HG03460 (cell line): ENCODE measurements at regions not wholly inside any gene's neighbourhood (a gene's known extent, or its start where the extent isn't known, plus 50 kb on each side); places are given as distances from the start of the nearest gene placed in this dataset.

ENCODE experiments used
- ATAC-seq: cut with Tn5 transposase; IDR thresholded peaks from one replicate; pipeline ENCODE4 v1.9.1; 2021; ENCODE audit not compliant: unreplicated experiment

- no peak for ATAC-seq
Measured at GRCh38 chr4:152039023-152039481, 278.2 kb upstream of the GATB start.

DNA sequence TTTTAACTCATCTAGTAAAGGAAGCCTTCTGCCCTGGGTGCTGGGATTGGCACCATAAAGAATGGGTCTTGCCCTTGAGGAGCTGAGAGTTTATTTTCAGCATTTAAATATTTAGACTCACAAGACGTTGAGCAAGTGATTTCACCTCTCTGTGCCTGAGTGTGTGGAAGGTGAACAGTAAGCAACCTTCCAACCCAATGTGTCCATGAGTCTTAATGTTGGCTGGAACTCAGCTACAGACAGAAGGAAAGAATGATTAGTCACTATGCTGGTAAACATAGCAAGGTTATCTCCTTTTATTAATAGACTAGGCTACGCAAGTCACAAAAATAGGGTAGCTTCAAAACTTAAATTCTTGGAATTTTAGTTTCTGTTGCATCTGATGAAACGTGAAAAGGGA is 277.4 kb upstream of the GATB start:
- no peak for ATAC-seq

DNA sequence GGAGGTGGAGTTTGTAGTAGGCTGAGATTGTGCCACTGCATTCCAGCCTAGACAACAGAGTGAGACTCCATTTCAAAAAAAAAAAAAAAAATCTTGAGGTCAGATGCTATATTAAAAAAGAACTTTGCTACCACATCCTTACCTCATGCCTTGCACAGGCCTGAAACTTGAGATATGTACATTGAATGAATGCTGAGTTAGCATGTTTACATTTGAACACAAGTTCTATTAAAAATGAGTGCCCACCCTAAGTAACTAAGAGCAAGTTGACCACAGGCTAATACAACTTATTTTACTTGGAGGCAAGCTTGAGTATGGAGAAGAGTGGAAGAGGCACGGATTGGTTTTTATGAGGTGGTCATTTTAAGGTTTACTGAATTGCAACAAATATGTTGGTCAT is 276.6 kb upstream of the GATB start:
- ATAC-seq: no peak

- ATAC-seq: no peak
Measured at GRCh38 chr4:152033621-152034020, 272.8 kb upstream of the GATB start.

DNA sequence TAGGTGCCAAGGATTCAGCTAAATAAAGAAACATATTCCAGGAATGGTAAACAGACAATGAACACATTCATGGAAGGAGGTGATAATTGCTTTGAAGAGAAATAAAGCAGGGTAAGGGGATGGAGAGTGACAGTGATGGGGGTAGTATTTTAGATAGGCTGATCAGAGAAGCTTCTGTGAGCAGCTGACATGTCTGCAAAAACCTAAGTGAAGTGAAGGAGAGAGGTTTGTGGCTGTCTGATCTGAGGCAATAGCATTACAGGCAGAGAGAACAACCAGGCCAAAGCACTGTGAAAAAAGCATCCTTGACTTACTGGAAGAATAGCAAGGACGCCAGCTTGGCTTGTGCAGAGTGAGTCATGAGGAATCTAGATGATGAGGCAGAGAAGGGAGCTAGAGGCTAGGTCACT is 271.9 kb upstream of the GATB start:
- ATAC-seq: no peak

DNA sequence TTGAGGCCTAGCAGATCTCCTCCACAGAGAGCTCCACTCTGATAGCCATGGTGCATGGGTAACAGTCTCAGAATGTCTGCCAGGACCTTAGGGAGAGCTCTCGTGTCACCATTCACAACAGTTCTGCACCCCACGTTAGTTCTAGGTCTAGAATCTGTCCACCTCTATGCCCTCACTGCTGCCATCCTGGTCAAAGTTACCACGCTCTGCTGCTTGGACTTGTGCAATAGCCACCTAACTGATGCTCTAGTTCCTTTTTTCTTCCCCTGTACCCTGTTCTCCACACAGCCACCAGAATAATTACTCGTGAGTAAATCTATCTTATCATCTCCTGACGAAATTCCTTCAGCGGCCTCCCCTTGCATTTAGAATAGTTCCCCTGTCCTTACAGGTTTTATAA is 268.8 kb upstream of the GATB start:
- ATAC-seq: no peak

DNA sequence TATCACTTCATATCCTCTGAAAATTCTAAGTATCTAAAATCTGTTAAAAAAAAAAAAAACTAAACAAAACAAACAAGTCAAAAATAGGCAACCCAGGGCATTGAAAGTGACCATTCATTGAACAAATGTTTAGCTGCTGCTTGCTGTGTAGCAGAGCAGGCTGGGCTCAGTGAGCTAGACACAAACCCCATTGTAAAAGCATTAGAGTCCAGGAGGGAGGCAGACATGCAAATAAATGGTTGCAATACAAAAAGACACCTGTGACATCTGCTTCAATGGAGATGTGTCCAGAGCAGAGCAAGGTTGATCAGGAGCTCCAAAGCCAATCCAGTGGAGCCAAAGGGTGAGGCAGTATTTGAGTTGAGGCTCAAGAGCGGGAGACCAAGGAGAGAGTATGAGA is 267.3 kb upstream of the GATB start:
- ATAC-seq: no peak

GRCh38 chr4:152024881-152025280 is 264.1 kb upstream of the GATB start:
- ATAC-seq: no peak

- ATAC-seq: no peak
Measured at GRCh38 chr4:152023674-152024073, 262.9 kb upstream of the GATB start.

GRCh38 chr4:152022543-152022942 is 261.7 kb upstream of the GATB start:
- no peak for ATAC-seq

DNA sequence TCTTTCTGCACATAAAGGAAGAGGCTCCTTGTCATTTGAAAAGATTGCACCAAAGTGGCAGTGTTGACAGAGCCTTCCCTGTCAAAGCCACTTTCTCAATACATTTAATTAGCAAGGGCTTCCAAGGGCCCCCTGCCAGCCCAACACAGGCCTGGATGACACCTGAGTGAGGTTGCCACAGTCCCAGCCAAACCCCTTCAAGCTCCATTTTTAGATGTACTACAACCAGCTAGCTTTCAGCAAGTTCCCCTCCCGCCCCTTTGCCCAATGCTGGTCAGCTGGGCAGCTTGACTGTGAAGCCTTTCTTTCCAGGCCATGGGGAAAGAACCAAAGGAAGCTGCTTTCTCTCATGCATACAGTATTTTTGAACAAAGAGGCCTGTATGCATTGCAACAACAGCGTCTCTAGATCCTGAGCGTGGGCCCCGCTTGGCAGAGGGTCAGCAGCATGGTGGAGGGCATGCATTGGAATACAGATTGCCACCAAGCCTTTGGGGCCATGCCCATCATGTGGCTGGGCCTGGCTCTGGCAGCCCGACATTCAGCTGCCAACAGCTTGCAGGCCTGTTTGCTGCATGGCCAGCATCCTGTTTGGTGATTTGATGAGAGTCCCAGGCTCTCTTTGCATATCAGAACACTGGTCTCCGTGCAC is 261.1 kb upstream of the GATB start:
- no peak for ATAC-seq

- ATAC-seq: no peak
Measured at GRCh38 chr4:152020073-152020472, 259.3 kb upstream of the GATB start.

- no peak for ATAC-seq
Measured at GRCh38 chr4:152016303-152016620, 255.5 kb upstream of the GATB start.

- no peak for ATAC-seq
Measured at GRCh38 chr4:152015597-152016302, 254.9 kb upstream of the GATB start.

GRCh38 chr4:152014280-152014679 is 253.5 kb upstream of the GATB start:
- peak; percentile 91 for ATAC-seq

DNA sequence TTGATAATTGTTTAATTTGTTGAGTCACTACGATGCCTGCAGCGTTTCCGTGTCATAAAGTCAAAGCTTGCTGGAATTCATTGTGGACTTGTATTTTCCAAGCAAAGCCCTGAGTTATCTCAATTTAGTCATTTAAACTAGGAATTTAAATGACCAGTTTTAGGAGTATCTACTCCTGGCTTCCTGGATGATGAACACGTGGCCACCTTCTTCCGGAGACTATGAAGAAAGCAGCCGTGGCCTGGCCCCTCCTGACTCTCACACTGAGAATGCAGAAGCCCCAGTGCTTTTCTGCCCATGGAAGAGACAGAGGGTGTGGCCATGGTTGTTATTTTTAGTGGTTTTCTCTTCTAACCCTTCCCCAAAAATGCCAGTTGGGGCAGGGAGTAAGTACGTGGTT is 250.7 kb upstream of the GATB start:
- ATAC-seq: no peak

GRCh38 chr4:152010710-152011079 is 249.9 kb upstream of the GATB start:
- ATAC-seq: no peak

GRCh38 chr4:152009983-152010709 is 249.3 kb upstream of the GATB start:
- no peak for ATAC-seq

DNA sequence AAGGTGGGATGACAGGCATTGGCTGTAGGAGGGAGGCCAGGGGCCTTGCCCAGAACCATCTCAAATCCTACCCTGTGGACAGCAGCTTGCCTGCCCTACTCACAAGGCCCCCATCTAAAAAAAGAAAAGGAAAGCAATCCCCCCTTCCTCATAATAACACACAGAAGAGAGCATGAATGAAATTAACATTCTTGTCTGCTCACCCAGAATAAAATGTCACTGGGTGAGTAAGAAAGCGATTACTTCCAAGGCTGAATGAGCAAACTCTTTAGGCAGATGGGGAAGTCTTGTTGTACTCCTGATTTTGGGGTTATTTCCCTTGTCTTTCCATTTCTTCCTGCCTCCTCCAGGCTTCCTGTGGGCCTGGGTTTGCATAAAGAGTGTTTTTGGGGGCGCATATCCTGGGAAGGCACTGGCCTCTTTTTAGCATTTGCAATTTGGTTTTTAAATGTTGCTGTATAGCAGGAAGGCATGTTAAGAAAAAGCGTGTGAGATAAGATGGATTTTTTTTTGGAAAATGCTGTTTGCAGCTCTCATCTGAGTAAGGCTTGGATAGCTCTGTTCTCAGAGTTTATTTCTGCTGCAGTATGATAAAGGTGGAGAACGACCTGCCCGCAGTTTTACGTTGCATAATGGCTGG is 248.3 kb upstream of the GATB start:
- no peak for ATAC-seq

GRCh38 chr4:152007111-152007510 is 246.3 kb upstream of the GATB start:
- ATAC-seq: no peak

GRCh38 chr4:152004801-152005200 is 244.0 kb upstream of the GATB start:
- no peak for ATAC-seq

DNA sequence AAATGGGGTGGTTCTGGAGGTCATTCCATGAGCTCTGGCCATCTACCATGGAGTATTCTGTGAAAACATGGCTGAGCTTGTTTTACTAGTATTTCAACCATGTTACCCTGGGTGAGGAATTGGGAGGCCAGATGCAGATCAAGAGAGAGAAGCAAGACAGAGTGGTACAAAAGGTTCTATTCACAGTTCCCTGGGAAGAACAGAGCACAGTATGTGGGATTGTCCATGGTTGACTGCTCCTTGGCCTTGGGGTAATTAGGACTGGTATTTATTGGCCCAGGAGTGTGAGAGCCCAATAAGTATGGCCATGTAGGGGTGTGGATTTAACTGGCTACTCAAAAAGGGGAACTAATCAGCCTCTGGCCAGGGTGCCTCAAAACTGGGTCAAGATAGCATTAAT is 239.7 kb upstream of the GATB start:
- ATAC-seq: no peak
